Right atrium auricular region (tissue), 2 donors: ENCODE measurements at regions not wholly inside any gene's neighbourhood (a gene's known extent, or its start where the extent isn't known, plus 50 kb on each side); places are given as distances from the start of the nearest gene placed in this dataset.

Experiments used
- DNase-seq: peaks from one replicate; pipeline ENCODE4 v3.0.0-alpha.2; 2019; ENCODE audit warnings: low spot score
- H3K27ac ChIP-seq, 2 donors: fragments of 200-600 bp; sonication (generic); 1 replicate in 1 of 2; 2 replicates in 1 of 2; pipeline ENCODE4 v1.5.1; 2016 to 2019
- H3K27me3 ChIP-seq, 2 donors: fragments of 200-600 bp; sonication (generic); one replicate each; pipeline versions ENCODE4 v1.5.1 to v1.6.0; 2017 to 2019
- H3K36me3 ChIP-seq: fragments of 200-600 bp; sonication (generic); one replicate; pipeline ENCODE4 v1.5.1; 2016
- H3K4me1 ChIP-seq, 2 donors: fragments of 200-600 bp; sonication (generic); one replicate each; pipeline versions ENCODE4 v1.5.1 to v1.6.0; 2017 to 2019
- H3K4me3 ChIP-seq, 2 donors: fragments of 200-600 bp; sonication (generic); 1 replicate in 1 of 2; 2 replicates in 1 of 2; pipeline ENCODE4 v1.5.1; 2017 to 2019; ENCODE audit warnings: mild to moderate bottlenecking in 1 of 2, moderate library complexity in 1 of 2
- H3K9me3 ChIP-seq, 2 donors: fragments of 200-600 bp; sonication (generic); one replicate each; pipeline ENCODE4 v1.5.1; 2019
- TF ChIP-seq, protein P1 (sequence below), 2 donors: fragments of 200-600 bp; sonication (generic); IDR thresholded peaks; one replicate each; pipeline ENCODE4 v1.5.1; 2019; ENCODE audit warnings: antibody characterized with exemption in 2 of 2

DNA sequence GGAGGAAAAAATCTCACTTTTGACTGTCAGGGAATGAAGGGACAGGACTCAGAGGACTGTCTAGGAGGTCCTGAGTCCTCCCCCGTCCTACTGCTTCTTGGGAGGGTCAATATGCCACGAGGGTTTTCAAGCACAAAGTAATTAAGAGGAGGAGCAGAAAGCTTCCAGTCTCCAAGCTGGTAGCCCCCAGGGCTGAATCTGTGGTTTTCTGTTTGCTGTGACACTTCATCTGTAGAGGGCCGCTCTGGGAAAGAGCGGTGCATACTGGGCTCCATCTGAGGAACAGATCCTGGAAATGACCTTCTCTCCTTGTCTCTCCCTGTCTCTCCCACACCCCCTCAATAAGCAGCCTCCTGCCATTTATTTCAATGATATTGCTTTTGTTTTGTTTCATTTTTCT lies 180.1 kb upstream of the SDK2 start:
- H3K27me3 ChIP-seq = no peaks in the 10 kb centered on the region
- TF ChIP-seq, protein P1, sequence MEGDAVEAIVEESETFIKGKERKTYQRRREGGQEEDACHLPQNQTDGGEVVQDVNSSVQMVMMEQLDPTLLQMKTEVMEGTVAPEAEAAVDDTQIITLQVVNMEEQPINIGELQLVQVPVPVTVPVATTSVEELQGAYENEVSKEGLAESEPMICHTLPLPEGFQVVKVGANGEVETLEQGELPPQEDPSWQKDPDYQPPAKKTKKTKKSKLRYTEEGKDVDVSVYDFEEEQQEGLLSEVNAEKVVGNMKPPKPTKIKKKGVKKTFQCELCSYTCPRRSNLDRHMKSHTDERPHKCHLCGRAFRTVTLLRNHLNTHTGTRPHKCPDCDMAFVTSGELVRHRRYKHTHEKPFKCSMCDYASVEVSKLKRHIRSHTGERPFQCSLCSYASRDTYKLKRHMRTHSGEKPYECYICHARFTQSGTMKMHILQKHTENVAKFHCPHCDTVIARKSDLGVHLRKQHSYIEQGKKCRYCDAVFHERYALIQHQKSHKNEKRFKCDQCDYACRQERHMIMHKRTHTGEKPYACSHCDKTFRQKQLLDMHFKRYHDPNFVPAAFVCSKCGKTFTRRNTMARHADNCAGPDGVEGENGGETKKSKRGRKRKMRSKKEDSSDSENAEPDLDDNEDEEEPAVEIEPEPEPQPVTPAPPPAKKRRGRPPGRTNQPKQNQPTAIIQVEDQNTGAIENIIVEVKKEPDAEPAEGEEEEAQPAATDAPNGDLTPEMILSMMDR (IDR thresholded peaks at IDR 0.05) = no peak
- no peaks in the 10 kb centered on the region for H3K9me3 ChIP-seq
- H3K4me1 ChIP-seq = peaks cover 0 to 7% of the 10 kb centered on the region in 2 donors
- H3K4me3 ChIP-seq = no peak overlapping the region
- no peaks in the 10 kb centered on the region for H3K36me3 ChIP-seq
- DNase-seq = no peak
- no peak overlapping the region for H3K27ac ChIP-seq

DNA sequence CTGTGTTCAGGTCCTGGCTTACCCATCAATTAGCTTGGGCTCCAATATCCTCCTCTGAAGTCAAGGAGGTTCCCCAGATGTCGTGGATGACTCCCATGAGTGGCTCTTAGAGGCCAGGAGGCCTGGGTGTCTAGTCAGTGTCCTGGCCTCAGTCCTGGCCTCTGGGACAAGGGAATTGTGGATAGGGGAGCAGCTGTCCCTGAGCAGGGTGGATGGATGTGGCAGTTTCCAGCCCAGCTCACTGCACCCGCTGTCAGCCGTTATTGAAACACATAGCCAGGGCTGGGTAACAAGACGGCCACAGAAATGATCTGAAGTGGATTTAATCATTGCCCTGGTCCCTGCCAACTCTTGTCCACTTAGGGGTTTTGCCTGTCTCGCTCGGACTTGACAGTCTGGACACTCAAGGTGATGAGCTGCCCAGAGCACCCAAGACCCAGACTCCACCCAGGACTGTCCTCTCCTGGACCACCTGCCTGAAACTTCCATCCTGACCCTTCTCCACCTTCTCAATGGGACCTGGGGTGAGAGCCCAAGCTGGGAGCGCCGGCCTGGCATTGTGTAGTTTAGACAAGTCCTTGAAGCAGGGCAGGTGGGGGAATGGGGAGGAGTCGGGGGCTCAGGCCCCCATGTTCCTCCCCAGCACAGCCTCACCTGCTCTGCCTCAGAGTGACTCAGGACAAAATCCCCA lies 182.1 kb upstream of the SDK2 start:
- H3K4me3 ChIP-seq = no peak overlapping the region
- H3K36me3 ChIP-seq = no peaks in the 10 kb centered on the region
- H3K4me1 ChIP-seq = peaks cover 0 to 7% of the 10 kb centered on the region in 2 donors
- H3K9me3 ChIP-seq = no peaks in the 10 kb centered on the region
- H3K27ac ChIP-seq = no peak overlapping the region
- no peak for DNase-seq
- TF ChIP-seq, protein P1 (IDR thresholded peaks at IDR 0.05) = no peak
- no peaks in the 10 kb centered on the region for H3K27me3 ChIP-seq

DNA sequence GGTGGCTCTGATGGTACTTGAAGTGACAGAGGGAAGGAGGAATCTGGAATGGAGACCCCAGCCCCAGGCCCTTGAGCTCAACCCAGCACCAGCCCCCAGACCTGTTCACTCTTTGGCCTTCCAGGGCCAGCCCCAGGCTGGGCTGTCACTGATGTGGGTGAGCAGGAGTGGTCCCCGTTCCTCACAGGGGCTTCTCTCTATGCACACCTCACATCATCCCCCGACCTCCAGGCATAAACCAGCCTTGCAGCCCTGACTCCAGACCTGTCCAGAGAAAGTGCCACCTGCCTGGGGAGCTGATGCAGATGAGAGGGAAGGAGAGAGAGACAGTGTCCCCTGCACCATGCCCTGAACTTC lies 182.6 kb upstream of the SDK2 start:
- no peak for DNase-seq
- peaks cover 0 to 7% of the 10 kb centered on the region in 2 donors for H3K4me1 ChIP-seq
- H3K4me3 ChIP-seq = no peak overlapping the region
- H3K27ac ChIP-seq = no peak overlapping the region
- no peaks in the 10 kb centered on the region for H3K27me3 ChIP-seq
- no peaks in the 10 kb centered on the region for H3K9me3 ChIP-seq
- TF ChIP-seq, protein P1 (IDR thresholded peaks at IDR 0.05) = no peak
- H3K36me3 ChIP-seq = no peaks in the 10 kb centered on the region

DNA sequence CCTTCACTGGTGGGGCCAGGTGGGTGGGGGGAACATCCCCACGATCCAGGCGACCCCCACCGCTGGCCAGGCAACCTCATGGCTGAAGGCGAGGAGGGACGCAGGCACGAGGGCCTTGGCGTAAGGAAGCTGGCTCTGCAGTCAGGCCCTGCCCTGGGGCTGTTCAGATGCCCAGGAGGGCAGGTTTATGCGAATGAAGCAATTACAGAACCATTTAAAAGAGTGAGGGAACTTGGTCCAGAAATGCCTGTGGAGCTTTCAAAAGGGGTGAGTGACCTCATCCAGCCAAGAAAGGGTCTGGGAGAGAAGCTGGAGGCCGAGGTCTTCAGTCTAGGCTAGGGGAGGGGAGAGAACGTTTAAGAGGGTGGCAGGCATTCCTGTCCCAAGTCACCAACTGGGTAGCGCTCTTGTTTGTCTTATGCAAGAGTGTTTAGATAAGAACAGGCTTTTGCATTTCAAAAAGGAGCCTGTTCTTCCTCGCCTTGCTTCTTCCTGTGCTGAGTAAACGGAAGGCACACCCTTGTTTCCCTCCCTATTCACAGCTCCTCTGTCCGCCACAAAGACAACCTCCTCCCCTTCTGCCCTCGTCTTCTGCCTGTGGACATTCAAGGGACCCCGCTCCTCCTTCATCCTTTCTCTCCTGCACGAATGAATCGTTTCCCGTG lies 183.5 kb upstream of the SDK2 start:
- Histone ChIP-seq H3K27me3 (no peaks in the 10 kb centered on the region), H3K4me3 (no peak overlapping the region), H3K36me3 (no peaks in the 10 kb centered on the region), H3K9me3 (no peaks in the 10 kb centered on the region), H3K4me1 (peaks cover 0 to 7% of the 10 kb centered on the region in 2 donors), H3K27ac (peak overlapping the region in 1 of 2 donors; percentile 10)
- TF ChIP-seq, protein P1 (IDR thresholded peaks at IDR 0.05) = no peak
- no peak for DNase-seq

DNA sequence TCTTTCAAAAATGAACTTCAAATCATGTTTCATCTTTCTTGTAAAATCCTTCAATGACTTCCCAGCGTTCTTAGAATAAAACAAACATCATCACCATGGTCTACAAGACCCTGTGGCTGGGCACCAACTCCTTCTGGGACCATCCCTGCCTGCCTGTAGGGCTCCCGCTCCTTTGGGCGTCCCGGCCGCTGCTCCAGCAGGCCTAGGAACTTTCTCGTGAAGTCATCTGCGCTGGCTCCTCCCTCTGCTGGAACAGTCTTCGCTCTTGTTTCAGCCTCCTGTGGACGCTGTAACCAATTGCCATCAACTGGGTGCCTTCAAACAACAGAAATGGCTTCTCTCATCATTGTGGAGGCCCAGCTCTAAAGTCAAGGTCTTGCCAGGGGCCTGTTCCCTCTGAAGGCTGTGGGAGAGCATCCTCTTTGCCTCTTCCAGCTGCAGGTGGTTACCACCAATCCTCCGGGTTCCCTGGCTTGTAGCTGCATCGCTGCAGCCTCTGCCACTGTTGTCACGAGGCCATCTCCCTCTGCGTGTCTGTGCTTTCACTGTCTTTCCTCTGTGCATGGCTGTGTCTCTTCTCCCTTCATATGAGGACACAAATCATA lies 185.5 kb upstream of the SDK2 start:
- H3K36me3 ChIP-seq = no peaks in the 10 kb centered on the region
- H3K9me3 ChIP-seq = no peaks in the 10 kb centered on the region
- TF ChIP-seq, protein P1 (IDR thresholded peaks at IDR 0.05) = no peak
- H3K27ac ChIP-seq = no peak overlapping the region
- no peak overlapping the region for H3K4me3 ChIP-seq
- H3K27me3 ChIP-seq = no peaks in the 10 kb centered on the region
- DNase-seq = no peak
- peaks cover 0 to 7% of the 10 kb centered on the region in 2 donors for H3K4me1 ChIP-seq
